ENCODE measurements at regions not wholly inside any gene's neighbourhood (a gene's known extent, or its start where the extent isn't known, plus 50 kb on each side); places are given as distances from the start of the nearest gene placed in this dataset.

- no peak for TF ChIP-seq CTCF (conservative IDR thresholded peaks at IDR 0.05; ENCODE audit: low read depth in 2 of 2)
- no peak for TF ChIP-seq EZH2 (IDR thresholded peaks at IDR 0.05; ENCODE audit: low read depth, unreplicated experiment)
- no peak for TF ChIP-seq CREB1 (CRISPR knock-in tag; IDR thresholded peaks at IDR 0.05; ENCODE audit: low read depth)
- TF ChIP-seq ETS1 (IDR thresholded peaks at IDR 0.05): no peak
- TF ChIP-seq POLR2AphosphoS5 (IDR thresholded peaks at IDR 0.05; ENCODE audit: low read depth): no peak
- TF ChIP-seq EZH2phosphoT487 (IDR thresholded peaks at IDR 0.05; ENCODE audit: unreplicated experiment): no peak
These were observed 54.9 kb upstream of the CDH9 start for GRCh38 chr5:27093279-27093678.

Data from GM23338 (cell line).